HUES64 (cell line): ENCODE measurements at regions not wholly inside any gene's neighbourhood (a gene's known extent, or its start where the extent isn't known, plus 50 kb on each side); places are given as distances from the start of the nearest gene placed in this dataset.

ENCODE experiments used
- H3K27ac ChIP-seq: 2 replicates; pipeline ENCODE4 v1.7.0; 2013; ENCODE audit warnings: low read depth, low read length, inconsistent platforms
- H3K27me3 ChIP-seq: 2 replicates; pipeline ENCODE4 v1.6.1; 2013; ENCODE audit warnings: mild to moderate bottlenecking, low read length; ENCODE audit not compliant: insufficient read depth
- H3K36me3 ChIP-seq: 2 replicates; pipeline ENCODE4 v1.6.1; 2013; ENCODE audit warnings: mild to moderate bottlenecking, low read length; ENCODE audit not compliant: insufficient read depth
- H3K4me1 ChIP-seq: 2 replicates; pipeline ENCODE4 v1.6.1; 2013; ENCODE audit warnings: mild to moderate bottlenecking, low read length, moderate library complexity; ENCODE audit not compliant: insufficient read depth
- H3K4me3 ChIP-seq: 2 replicates; pipeline ENCODE4 v1.5.1; 2013; ENCODE audit warnings: mild to moderate bottlenecking, low read length, moderate library complexity
- H3K9ac ChIP-seq: 2 replicates; pipeline ENCODE4 v1.6.1; 2013; ENCODE audit warnings: mild to moderate bottlenecking, low read depth, low read length
- H3K9me3 ChIP-seq: 2 replicates; pipeline ENCODE4 v1.6.1; 2013; ENCODE audit warnings: low read depth, low read length; ENCODE audit not compliant: insufficient read depth
- WGBS: fragments of 150-250, 120-280 bp; methylation state at CpG from one replicate; pipeline ENCODE4 v1.1.7; 2013; ENCODE audit warnings: missing lambda C conversion rate; 5-methylcytosine and 5-hydroxymethylcytosine counted together

DNA sequence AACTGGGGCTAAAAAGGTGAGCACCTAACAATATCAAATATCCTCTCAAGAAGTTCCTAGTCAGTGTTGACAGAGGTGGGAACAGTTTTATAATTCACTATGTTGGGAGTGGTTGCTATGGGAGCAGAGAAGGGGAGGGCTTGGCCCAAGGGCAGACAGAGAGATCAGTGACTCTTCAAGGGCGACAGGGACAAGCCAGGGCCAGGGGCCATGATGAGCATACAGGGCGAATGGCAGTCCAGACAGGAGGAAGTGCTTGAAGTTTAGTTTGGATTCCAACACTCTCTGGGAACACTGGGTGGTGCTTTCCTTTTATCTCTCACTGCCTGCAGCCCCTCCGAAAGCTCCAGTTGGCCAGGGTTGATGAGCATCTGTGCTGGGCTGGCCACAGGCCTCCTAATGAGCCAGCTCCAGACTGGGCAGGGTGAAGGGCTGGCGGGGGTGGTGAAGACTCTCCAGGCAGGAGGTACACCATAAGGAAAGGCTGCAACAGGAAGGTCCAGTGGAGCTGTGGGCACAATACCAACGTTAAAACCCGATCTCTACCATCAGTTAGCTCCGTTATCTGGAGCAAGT lies 111.3 kb downstream of the TMEM174 start:
- no peak overlapping the region for H3K9ac ChIP-seq
- H3K4me1 ChIP-seq: peaks cover 33% of the 10 kb centered on the region
- H3K27ac ChIP-seq: no peak overlapping the region
- no peak overlapping the region for H3K4me3 ChIP-seq
- no peaks in the 10 kb centered on the region for H3K36me3 ChIP-seq
- no peaks in the 10 kb centered on the region for H3K9me3 ChIP-seq
- 77% methylated on average over 7 of the region's 7 CpGs for WGBS
- H3K27me3 ChIP-seq: no peaks in the 10 kb centered on the region; the same call in 1 of the 2 replicates

DNA sequence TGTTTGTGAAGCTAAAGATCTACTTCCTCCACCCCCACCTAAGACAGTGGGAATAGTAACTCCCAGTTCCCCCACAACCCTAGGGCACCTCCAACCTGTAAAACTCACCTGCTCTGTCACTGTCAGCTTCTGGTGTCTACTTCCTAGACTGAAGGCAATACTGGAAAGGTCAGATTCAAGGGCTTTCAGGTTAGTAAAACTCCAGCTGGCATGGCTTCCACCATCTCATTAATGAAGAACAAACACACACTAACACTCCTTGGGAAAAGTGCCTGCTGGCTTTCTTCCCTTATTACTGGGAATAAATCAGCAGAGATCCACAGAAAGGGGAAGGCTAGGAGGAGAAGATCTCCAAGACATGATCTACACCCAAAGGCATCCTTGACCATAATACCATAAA lies 109.9 kb downstream of the TMEM174 start:
- no peak overlapping the region for H3K9ac ChIP-seq
- H3K4me1 ChIP-seq: peaks cover 20% of the 10 kb centered on the region; the same call in 1 of the 2 replicates
- no peak overlapping the region for H3K4me3 ChIP-seq
- no peak overlapping the region for H3K27ac ChIP-seq
- no peaks in the 10 kb centered on the region for H3K9me3 ChIP-seq
- H3K27me3 ChIP-seq: no peaks in the 10 kb centered on the region
- no peaks in the 10 kb centered on the region for H3K36me3 ChIP-seq

DNA sequence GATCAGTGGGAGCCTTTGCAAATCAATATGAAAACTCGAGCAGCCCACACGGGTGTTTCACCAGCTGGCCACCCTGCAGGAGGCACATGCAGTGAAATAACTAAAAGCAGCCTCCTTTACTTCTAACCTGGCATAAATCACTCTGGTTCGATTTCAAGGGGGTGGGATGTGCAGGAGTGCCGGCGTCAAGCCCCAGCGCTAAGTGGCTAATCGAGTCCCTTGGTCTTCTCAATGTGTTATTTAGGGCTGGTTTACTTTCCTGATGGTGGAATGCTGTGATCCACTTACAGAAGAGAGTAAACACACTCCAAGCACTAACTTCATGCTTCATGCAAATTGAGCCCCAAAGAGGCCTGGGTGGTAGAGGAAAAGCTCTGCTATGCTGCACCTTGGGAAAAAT lies 109.4 kb downstream of the TMEM174 start:
- no peaks in the 10 kb centered on the region for H3K9me3 ChIP-seq
- 74% methylated on average over 6 of the region's 7 CpGs for WGBS
- no peaks in the 10 kb centered on the region for H3K27me3 ChIP-seq
- H3K9ac ChIP-seq: no peak overlapping the region
- peaks cover 20% of the 10 kb centered on the region; the same call in 1 of the 2 replicates for H3K4me1 ChIP-seq
- H3K27ac ChIP-seq: no peak overlapping the region
- no peak overlapping the region for H3K4me3 ChIP-seq
- no peaks in the 10 kb centered on the region for H3K36me3 ChIP-seq

DNA sequence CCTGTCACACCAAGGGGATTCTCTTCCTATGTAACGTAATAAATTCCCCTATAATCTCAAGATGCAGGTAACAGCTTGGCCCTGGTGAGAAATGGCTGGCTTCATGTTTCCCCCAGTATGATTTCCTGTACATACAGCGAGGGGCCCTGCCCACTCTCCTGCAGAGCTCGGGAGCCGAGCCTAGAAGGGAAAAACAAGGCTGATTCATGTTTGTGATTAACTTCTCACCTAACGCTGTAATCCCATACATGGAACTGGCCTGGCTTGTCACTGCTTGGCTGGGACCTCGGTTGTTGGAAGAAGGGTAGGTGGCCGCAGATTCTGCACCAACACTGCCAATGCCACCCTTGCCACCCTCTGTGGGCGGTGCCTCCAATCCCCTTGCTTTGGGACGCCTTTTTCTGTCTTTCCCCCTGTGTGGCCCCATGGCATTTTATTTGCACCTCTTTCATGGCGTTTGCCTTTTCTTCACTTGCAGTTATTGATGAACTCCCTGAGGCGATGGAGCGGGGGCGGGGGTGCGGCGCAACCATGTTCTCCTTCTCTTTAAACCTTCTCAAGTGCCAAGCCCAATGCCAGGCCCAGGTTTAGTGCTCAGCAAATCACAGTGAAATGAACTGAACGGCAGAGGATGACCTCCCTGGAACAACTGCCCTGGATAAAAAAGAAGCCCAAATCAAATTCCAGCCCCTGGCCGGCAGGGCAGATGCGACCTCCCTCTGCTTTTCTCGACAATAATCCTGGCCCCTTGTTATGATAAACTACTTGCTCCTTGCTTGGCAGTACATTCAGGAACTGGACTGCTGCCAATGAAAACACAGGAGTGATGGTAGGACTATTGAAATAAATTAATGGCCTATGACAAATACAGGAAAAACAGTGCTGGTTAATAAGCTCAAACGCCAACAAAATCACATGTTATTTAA lies 108.1 kb downstream of the TMEM174 start:
- Histone ChIP-seq H3K36me3 (no peaks in the 10 kb centered on the region), H3K4me3 (no peak overlapping the region), H3K4me1 (peaks cover 20% of the 10 kb centered on the region; the same call in 1 of the 2 replicates), H3K9me3 (no peaks in the 10 kb centered on the region), H3K27ac (no peak overlapping the region), H3K9ac (no peak overlapping the region), H3K27me3 (no peaks in the 10 kb centered on the region)
- 79% methylated on average over 20 of the region's 20 CpGs for WGBS

DNA sequence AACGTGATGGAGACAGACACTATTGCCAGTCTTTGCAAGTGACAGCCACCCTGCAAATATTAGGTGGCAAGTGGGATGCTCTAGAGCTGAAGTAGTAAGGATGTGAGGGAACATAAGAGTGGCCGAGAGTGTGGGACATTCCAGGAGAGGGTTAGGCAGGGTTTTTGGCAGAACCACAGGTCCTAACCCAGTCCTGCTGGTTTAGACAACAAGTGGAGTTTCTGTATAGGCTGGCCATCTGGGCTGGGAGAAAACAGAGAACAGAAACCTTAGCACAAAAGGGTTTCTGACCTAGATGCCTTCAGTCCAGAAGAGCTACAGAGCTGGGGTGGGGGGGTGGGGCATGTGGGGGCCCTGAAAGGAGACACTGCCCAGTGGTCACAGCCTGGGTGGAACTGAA lies 107.4 kb downstream of the TMEM174 start:
- no peak overlapping the region for H3K9ac ChIP-seq
- H3K27me3 ChIP-seq: no peaks in the 10 kb centered on the region
- no peak overlapping the region for H3K4me3 ChIP-seq
- no peak overlapping the region for H3K27ac ChIP-seq
- H3K4me1 ChIP-seq: peaks cover 20% of the 10 kb centered on the region; the same call in 1 of the 2 replicates
- H3K9me3 ChIP-seq: no peaks in the 10 kb centered on the region
- no peaks in the 10 kb centered on the region for H3K36me3 ChIP-seq
- 90% methylated on average over 2 of the region's 2 CpGs for WGBS

DNA sequence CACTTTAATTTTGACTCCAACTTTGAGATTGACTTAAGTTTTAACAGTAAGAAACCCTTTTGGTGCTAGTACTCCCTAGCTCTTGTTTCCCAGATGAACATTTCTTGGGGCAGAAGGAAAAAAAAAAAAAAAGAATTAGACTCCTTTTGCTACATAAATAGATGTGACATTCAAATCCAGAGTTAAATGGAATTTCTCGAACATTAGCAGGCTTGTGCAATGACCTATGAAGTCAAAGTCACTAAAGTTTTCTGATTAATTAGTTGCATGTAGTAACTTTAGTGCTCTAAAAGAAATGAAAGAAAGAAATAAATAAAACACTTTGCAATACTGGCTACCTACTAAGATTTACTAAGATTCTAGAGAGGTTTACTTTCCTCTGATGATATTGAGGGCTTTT lies 106.8 kb downstream of the TMEM174 start:
- Histone ChIP-seq H3K27me3 (no peaks in the 10 kb centered on the region), H3K9ac (no peak overlapping the region), H3K4me1 (peaks cover 24% of the 10 kb centered on the region), H3K9me3 (no peaks in the 10 kb centered on the region), H3K4me3 (no peak overlapping the region), H3K27ac (no peak overlapping the region), H3K36me3 (no peaks in the 10 kb centered on the region)
- WGBS: 93% methylated on average over 1 of the region's 1 CpG

DNA sequence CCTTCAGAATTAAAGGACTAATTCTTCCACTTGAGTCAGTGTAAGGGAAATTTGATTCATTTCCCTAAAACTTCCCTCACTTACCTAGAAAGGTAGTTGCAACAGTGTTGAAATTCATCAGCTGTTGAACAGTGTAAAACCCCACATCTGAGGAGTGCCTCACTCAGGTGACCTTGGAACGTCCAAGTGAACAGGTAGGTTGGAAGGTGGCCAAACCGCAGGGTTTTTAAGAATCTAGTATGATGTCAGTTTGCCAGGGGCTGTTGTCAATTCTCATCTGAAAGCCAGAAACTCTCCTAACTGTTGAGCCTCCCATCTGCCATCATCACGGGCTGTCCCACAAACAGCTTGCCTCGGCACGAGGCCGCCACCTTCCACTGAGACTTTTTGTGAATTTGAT lies 105.7 kb downstream of the TMEM174 start:
- no peaks in the 10 kb centered on the region for H3K9me3 ChIP-seq
- H3K9ac ChIP-seq: no peak overlapping the region
- no peak overlapping the region for H3K27ac ChIP-seq
- peaks cover 24% of the 10 kb centered on the region for H3K4me1 ChIP-seq
- no peaks in the 10 kb centered on the region for H3K36me3 ChIP-seq
- no peak overlapping the region for H3K4me3 ChIP-seq
- WGBS: 94% methylated on average over 6 of the region's 6 CpGs
- H3K27me3 ChIP-seq: no peaks in the 10 kb centered on the region

DNA sequence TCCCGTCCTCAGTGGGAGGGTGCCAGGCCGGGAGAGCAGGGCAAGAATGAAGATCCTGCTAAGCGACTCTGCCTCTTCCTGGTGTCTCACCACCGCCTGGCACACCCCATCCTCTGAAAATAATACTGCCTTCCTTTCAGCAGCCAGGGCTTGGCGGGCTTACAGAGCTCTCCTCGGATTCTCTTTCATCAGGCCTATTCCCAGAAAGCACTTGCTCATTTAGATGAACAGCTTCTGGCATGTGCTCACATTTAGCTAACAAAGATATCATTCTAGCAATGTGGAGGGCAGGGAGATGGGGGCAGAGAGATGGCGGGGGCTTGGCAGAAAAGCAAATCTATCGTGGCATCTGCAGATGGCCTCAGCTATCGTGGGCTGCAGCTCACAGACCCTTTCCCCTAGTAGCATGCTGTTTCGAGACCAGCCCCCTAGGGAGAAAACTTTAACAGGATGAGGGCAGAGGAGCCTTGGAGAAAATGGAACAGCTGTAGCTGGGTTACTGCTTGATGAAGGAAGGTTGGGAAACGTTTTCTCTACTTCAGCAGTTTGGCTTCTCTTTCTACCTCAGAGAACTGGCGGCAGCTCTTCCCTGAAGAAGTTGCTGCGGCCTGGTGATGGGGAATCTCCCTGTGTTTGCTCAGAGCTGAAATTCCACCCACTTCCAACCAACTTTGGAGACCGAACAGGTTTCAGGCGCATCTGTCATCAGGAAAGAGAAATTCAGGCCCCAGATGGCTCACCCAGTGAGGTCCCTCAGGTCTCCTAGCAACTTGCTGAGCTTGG lies 102.1 kb downstream of the TMEM174 start:
- Histone ChIP-seq H3K4me3 (no peak overlapping the region), H3K4me1 (peaks cover 5% of the 10 kb centered on the region), H3K9ac (no peak overlapping the region), H3K36me3 (no peaks in the 10 kb centered on the region), H3K27ac (no peak overlapping the region), H3K27me3 (peaks cover 3% of the 10 kb centered on the region; the same call in 1 of the 2 replicates), H3K9me3 (no peaks in the 10 kb centered on the region)
- WGBS: 83% methylated on average over 15 of the region's 15 CpGs

DNA sequence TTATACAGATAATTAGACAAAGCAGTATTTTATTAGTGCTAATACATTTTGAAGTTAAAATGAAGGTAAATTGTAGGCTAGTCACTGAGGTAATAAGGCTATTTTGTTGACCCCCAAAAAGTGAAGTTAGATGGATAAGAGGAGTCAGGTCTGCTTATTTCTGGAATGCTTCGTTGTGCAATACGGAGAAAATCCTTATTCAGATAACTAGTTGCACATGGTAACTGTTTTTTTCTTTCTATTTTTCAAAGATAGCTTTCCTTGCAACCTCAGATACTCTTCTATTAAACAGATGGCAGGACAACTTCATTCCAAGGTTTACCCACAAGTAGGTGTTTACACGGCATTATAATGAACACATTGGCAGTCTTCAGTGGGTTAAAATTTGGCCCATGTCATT lies 101.1 kb downstream of the TMEM174 start:
- WGBS: 77% methylated on average over 3 of the region's 3 CpGs
- Histone ChIP-seq H3K4me3 (no peak overlapping the region), H3K9ac (no peak overlapping the region), H3K27ac (no peak overlapping the region), H3K9me3 (no peaks in the 10 kb centered on the region), H3K27me3 (peaks cover 13% of the 10 kb centered on the region; the same call in 1 of the 2 replicates), H3K36me3 (no peaks in the 10 kb centered on the region), H3K4me1 (peaks cover 5% of the 10 kb centered on the region)

DNA sequence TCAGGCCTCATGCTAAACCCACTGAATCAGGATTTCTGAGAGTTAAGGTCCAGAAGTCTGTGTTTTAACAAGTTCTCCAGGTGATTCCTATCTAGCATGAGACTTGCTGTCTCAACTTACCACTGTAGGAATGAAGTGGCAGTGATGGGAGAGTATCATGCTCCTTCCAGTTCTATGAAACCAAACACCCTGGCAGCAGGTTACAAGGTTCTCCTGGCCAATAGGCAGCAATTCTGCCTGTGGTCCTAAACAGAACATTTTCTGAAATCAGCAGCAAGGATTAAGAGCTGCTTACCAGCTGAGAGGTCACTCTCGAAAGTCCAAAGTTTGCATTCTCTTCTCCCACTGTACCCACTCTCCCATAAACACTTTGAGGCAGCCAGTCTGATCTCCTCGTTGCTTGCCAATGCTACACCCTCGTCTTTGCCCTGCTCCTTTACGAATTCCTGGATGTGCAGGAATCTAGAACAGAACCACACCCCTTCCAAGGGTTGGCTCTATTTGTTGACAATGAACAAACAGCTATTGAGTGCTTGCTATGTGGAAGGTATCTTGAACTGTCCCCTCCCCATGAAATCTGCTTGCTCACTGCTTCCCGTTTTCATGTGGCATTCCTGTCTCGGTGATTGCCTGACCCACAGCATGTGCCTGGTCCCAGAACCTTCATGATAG lies 100.5 kb downstream of the TMEM174 start:
- WGBS: 90% methylated on average over 6 of the region's 6 CpGs
- Histone ChIP-seq H3K4me1 (peaks cover 5% of the 10 kb centered on the region), H3K9ac (no peak overlapping the region), H3K27ac (no peak overlapping the region), H3K4me3 (no peak overlapping the region), H3K9me3 (no peaks in the 10 kb centered on the region), H3K36me3 (no peaks in the 10 kb centered on the region), H3K27me3 (peaks cover 16% of the 10 kb centered on the region; the same call in 1 of the 2 replicates)
